Lung microvascular endothelial cell (primary cell): ENCODE measurements at regions not wholly inside any gene's neighbourhood (a gene's known extent, or its start where the extent isn't known, plus 50 kb on each side); places are given as distances from the start of the nearest gene placed in this dataset.

Experiments
- DNase-seq, 2 donors: peaks; one replicate each; pipeline versions ENCODE4 v3.0.0 to v3.0.0-alpha.2; 2010; ENCODE audit warnings: low read depth in 2 of 2

- peak; percentile 54 to 99 for DNase-seq
Observed at GRCh38 chr16:88331989-88332920, 50.5 kb upstream of the ZNF469 start.

GRCh38 chr16:88332921-88333825, 49.6 kb upstream of the ZNF469 start:
- DNase-seq, result peak in 1 of 2 donors; percentile 72
